ENCODE measurements at regions not wholly inside any gene's neighbourhood (a gene's known extent, or its start where the extent isn't known, plus 50 kb on each side); places are given as distances from the start of the nearest gene placed in this dataset.

DNA sequence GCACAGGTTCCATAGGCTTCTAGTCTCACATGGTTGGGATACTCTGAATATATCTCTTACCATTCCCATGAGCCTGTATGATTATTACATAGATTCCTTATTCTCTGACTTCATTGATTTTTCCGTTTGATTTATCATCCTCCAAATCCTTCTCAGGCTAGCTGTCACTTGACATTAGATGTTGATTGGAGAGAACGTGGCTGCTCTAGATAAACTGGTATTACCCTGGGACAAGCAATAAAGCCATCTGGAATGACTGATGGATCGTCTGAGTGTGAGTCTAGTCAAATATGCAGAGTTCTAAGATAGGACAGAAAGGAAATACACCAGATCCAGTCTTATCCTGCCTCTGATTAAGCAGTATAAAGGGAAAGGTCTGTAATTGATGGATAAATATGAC, 325.6 kb upstream of the EPHA4 start:
- no peak for TF ChIP-seq EZH2 (IDR thresholded peaks at IDR 0.05; ENCODE audit: borderline replicate concordance, low read depth, low read length, poor library complexity, severe bottlenecking)
- TF ChIP-seq, protein P1, sequence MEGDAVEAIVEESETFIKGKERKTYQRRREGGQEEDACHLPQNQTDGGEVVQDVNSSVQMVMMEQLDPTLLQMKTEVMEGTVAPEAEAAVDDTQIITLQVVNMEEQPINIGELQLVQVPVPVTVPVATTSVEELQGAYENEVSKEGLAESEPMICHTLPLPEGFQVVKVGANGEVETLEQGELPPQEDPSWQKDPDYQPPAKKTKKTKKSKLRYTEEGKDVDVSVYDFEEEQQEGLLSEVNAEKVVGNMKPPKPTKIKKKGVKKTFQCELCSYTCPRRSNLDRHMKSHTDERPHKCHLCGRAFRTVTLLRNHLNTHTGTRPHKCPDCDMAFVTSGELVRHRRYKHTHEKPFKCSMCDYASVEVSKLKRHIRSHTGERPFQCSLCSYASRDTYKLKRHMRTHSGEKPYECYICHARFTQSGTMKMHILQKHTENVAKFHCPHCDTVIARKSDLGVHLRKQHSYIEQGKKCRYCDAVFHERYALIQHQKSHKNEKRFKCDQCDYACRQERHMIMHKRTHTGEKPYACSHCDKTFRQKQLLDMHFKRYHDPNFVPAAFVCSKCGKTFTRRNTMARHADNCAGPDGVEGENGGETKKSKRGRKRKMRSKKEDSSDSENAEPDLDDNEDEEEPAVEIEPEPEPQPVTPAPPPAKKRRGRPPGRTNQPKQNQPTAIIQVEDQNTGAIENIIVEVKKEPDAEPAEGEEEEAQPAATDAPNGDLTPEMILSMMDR (conservative IDR thresholded peaks at IDR 0.05; ENCODE audit: low read depth, low read length) = no peak
- intact Hi-C loops (cut with micrococcal nuclease; ENCODE audit: unreplicated experiment) = no loop called here
- no peak for DNase-seq (ENCODE audit: low spot score)
- ChIA-PET CTCF (no interaction called here), POLR2A (ENCODE audit: low non-redundant PET) (no interaction called here)
- Histone ChIP-seq H3K36me3 (ENCODE audit: insufficient read depth, low read length, poor library complexity, severe bottlenecking) (no peaks in the 10 kb centered on the region), H3K9me3 (ENCODE audit: low read depth, low read length, poor library complexity, severe bottlenecking) (no peaks in the 10 kb centered on the region), H3K27ac (ENCODE audit: low read depth, low read length, poor library complexity, severe bottlenecking) (no peak overlapping the region), H3K4me3 (ENCODE audit: low read depth, low read length, poor library complexity, severe bottlenecking) (no peak overlapping the region), H3K4me1 (ENCODE audit: insufficient read depth, low read length, poor library complexity, severe bottlenecking) (peaks cover 3% of the 10 kb centered on the region), H3K27me3 (replicated peaks; ENCODE audit: insufficient read depth, low read depth, low read length, poor library complexity) (no peaks in the 10 kb centered on the region)
- no TSS peak for BruUV-seq (replicated peaks)

DNA sequence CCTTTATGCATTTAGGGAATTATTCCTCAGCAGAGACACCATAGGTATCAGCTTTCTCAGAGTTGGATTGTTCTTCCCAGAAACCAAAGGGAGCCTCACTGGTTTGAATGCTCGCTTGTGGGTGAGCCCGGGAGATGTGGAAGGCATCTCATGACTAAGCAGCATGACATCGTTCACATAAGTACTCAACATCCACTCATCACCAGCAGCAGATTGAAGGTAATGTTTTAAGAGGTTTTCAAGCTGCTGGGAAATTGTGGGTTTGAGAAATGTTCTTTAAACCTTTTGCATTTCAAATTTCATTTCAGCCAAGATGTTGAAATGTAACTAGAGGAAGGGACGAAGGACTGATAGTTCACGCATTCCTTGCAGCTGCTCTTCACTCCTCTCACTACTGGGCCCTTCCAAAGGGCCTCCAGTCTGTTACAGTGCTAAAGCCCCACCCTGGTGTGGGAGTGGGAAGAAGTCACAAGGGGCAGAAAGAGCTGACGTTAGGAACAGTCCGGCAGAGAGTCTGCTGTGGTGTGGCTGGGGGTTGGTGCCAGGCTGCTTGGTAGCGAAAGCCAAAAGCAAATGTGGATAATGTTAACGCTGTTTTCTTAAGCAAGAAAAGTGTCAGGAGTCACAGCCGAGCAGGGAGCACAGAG, 324.5 kb upstream of the EPHA4 start:
- peak; percentile 23 for DNase-seq (ENCODE audit: low spot score)
- Histone ChIP-seq H3K4me1 (ENCODE audit: insufficient read depth, low read length, poor library complexity, severe bottlenecking) (peaks cover 3% of the 10 kb centered on the region), H3K27ac (ENCODE audit: low read depth, low read length, poor library complexity, severe bottlenecking) (no peak overlapping the region), H3K9me3 (ENCODE audit: low read depth, low read length, poor library complexity, severe bottlenecking) (no peaks in the 10 kb centered on the region), H3K4me3 (ENCODE audit: low read depth, low read length, poor library complexity, severe bottlenecking) (no peak overlapping the region), H3K36me3 (ENCODE audit: insufficient read depth, low read length, poor library complexity, severe bottlenecking) (no peaks in the 10 kb centered on the region), H3K27me3 (replicated peaks; ENCODE audit: insufficient read depth, low read depth, low read length, poor library complexity) (no peaks in the 10 kb centered on the region)
- POLR2A ChIA-PET (ENCODE audit: low non-redundant PET) = no interaction called here
- CTCF ChIA-PET = no interaction called here
- no peak for TF ChIP-seq EZH2 (IDR thresholded peaks at IDR 0.05; ENCODE audit: borderline replicate concordance, low read depth, low read length, poor library complexity, severe bottlenecking)
- TF ChIP-seq, protein P1 (conservative IDR thresholded peaks at IDR 0.05; ENCODE audit: low read depth, low read length) = no peak
- intact Hi-C loops (cut with micrococcal nuclease; ENCODE audit: unreplicated experiment) = no loop called here
- BruUV-seq (replicated peaks) = no TSS peak

DNA sequence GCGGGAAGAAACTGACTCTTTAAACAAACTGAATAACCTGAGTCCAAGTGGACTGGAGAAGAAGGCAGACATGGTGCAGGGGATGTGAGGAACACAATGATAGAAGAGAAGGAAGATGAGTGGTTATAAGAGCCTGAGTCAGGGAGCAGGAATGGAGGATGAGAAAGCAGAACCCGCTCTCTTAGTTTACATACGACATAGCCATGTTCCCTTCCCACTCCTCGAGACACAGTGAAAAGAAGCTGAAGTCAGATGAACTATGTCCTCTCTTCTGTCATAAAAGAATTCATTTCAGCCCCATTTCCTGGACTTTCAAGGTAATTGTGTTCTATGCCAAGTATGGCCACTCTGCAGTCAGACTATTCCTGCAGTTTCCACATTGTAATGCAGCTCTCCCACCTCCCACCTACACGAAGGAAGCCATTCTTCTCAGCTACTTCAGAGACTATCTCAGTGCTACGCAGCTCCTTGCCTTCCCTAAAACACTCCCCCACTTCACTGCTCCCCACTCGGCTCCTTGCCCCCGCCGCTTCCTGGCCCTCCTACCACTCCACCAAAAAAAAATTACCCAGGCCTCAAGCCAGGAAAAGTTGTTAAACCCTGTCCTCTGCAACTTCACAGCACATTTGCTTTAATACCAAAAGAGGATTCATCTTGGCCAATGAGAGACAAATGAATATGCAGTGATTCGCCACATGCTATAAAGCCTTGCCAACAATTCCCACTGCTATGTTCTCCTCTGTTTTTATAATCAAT, 323.4 kb upstream of the EPHA4 start:
- POLR2A ChIA-PET (ENCODE audit: low non-redundant PET) = no interaction called here
- CTCF ChIA-PET = interaction anchor here (0.7 kb wide), 1 partner anchor 572 kb away, joined by 3 read pairs; no protein-coding TSS in a partner anchor
- no peaks in the 10 kb centered on the region for H3K27me3 ChIP-seq (replicated peaks; ENCODE audit: insufficient read depth, low read depth, low read length, poor library complexity)
- H3K27ac ChIP-seq (ENCODE audit: low read depth, low read length, poor library complexity, severe bottlenecking) = no peak overlapping the region
- no peak overlapping the region for H3K4me3 ChIP-seq (ENCODE audit: low read depth, low read length, poor library complexity, severe bottlenecking)
- peaks cover 3% of the 10 kb centered on the region for H3K4me1 ChIP-seq (ENCODE audit: insufficient read depth, low read length, poor library complexity, severe bottlenecking)
- DNase-seq (ENCODE audit: low spot score) = no peak
- TF ChIP-seq, protein P1 (conservative IDR thresholded peaks at IDR 0.05; ENCODE audit: low read depth, low read length) = no peak
- TF ChIP-seq EZH2 (IDR thresholded peaks at IDR 0.05; ENCODE audit: borderline replicate concordance, low read depth, low read length, poor library complexity, severe bottlenecking) = no peak
- H3K36me3 ChIP-seq (ENCODE audit: insufficient read depth, low read length, poor library complexity, severe bottlenecking) = no peaks in the 10 kb centered on the region
- intact Hi-C loops (cut with micrococcal nuclease; ENCODE audit: unreplicated experiment) = no loop called here
- no TSS peak for BruUV-seq (replicated peaks)
- no peaks in the 10 kb centered on the region for H3K9me3 ChIP-seq (ENCODE audit: low read depth, low read length, poor library complexity, severe bottlenecking)
